KMS-11 (cell line): ENCODE measurements at regions not wholly inside any gene's neighbourhood (a gene's known extent, or its start where the extent isn't known, plus 50 kb on each side); places are given as distances from the start of the nearest gene placed in this dataset.

Experiments used
- H2AFZ ChIP-seq: fragments of 200-600 bp; sonication (generic); 2 replicates; pipeline ENCODE4 v1.6.1; 2016; ENCODE audit warnings: antibody characterized with exemption, mixed run types, low read depth
- H3K27ac ChIP-seq: fragments of 200-600 bp; sonication (generic); 2 replicates; pipeline ENCODE4 v1.6.1; 2016; ENCODE audit warnings: mild to moderate bottlenecking, mixed run types
- H3K27me3 ChIP-seq: fragments of 200-600 bp; sonication (generic); 2 replicates; pipeline ENCODE4 v1.6.1; 2017; ENCODE audit warnings: mild to moderate bottlenecking, low read depth, mixed run types, moderate library complexity; ENCODE audit not compliant: insufficient read depth
- H3K36me3 ChIP-seq: fragments of 200-600 bp; sonication (generic); 2 replicates; pipeline ENCODE4 v1.6.1; 2017; ENCODE audit warnings: mild to moderate bottlenecking, mixed run types; ENCODE audit not compliant: insufficient read depth
- H3K4me1 ChIP-seq: fragments of 200-600 bp; sonication (generic); 2 replicates; pipeline ENCODE4 v1.6.1; 2016; ENCODE audit warnings: mild to moderate bottlenecking, low read depth, mixed run types; ENCODE audit not compliant: poor library complexity, severe bottlenecking
- H3K4me2 ChIP-seq: fragments of 200-600 bp; sonication (generic); 2 replicates; pipeline ENCODE4 v1.7.0; 2016; ENCODE audit warnings: mild to moderate bottlenecking, mixed run types
- H3K4me3 ChIP-seq: fragments of 200-600 bp; sonication (generic); IDR thresholded peaks from 2 replicates; pipeline ENCODE4 v1.6.1; 2017; ENCODE audit warnings: low read depth, low read length, mixed read lengths; ENCODE audit not compliant: insufficient read depth
- H3K79me2 ChIP-seq: fragments of 200-600 bp; sonication (generic); 2 replicates; pipeline ENCODE4 v1.6.1; 2016; ENCODE audit warnings: low read depth, mixed run types; ENCODE audit not compliant: insufficient read depth
- H3K9ac ChIP-seq: fragments of 200-600 bp; sonication (generic); 2 replicates; pipeline ENCODE4 v1.6.1; 2016; ENCODE audit warnings: mild to moderate bottlenecking, mixed run types
- H4K20me1 ChIP-seq: fragments of 200-600 bp; sonication (generic); 2 replicates; pipeline ENCODE4 v1.6.1; 2016; ENCODE audit warnings: mild to moderate bottlenecking, mixed run types; ENCODE audit not compliant: insufficient read depth
- CTCF ChIP-seq: fragments of 200-600 bp; sonication (generic); conservative IDR thresholded peaks from 2 replicates; pipeline ENCODE4 v1.6.1; 2017; ENCODE audit warnings: low read depth, mild to moderate bottlenecking, antibody characterized with exemption, low read length, moderate library complexity, mixed read lengths

- Histone ChIP-seq H3K27me3 (no peaks in the 10 kb centered on the region), H2AFZ (no peak overlapping the region), H3K9ac (no peak overlapping the region), H3K4me1 (no peaks in the 10 kb centered on the region), H3K4me3 (no peak overlapping the region), H3K27ac (no peak overlapping the region), H4K20me1 (no peaks in the 10 kb centered on the region), H3K36me3 (no peaks in the 10 kb centered on the region), H3K79me2 (no peaks in the 10 kb centered on the region), H3K4me2 (no peak overlapping the region)
- TF ChIP-seq CTCF: no peak
Measured at GRCh38 chr12:30416631-30417030, 279.0 kb downstream of the IPO8 start.

- no peak overlapping the region for H3K4me3 ChIP-seq
Measured at GRCh38 chr12:30415777-30416176, 279.9 kb downstream of the IPO8 start.

GRCh38 chr12:30414507-30414906 lies 281.2 kb downstream of the IPO8 start:
- Histone ChIP-seq H2AFZ (no peak overlapping the region), H3K27me3 (no peaks in the 10 kb centered on the region), H3K4me2 (no peak overlapping the region), H3K79me2 (no peaks in the 10 kb centered on the region), H3K4me1 (no peaks in the 10 kb centered on the region), H3K27ac (no peak overlapping the region), H3K9ac (no peak overlapping the region), H3K36me3 (no peaks in the 10 kb centered on the region), H4K20me1 (no peaks in the 10 kb centered on the region), H3K4me3 (no peak overlapping the region)
- TF ChIP-seq CTCF: no peak

More at GRCh38 chr12:30415777-30416176, 279.9 kb downstream of the IPO8 start:
- no peaks in the 10 kb centered on the region for H4K20me1 ChIP-seq
- no peak for TF ChIP-seq CTCF
- H2AFZ ChIP-seq: no peak overlapping the region
- no peak overlapping the region for H3K4me2 ChIP-seq
- no peaks in the 10 kb centered on the region for H3K79me2 ChIP-seq
- H3K4me1 ChIP-seq: no peaks in the 10 kb centered on the region
- H3K27ac ChIP-seq: no peak overlapping the region
- no peaks in the 10 kb centered on the region for H3K36me3 ChIP-seq
- H3K9ac ChIP-seq: no peak overlapping the region
- no peaks in the 10 kb centered on the region for H3K27me3 ChIP-seq

- Histone ChIP-seq H3K9ac (no peak overlapping the region), H3K27me3 (no peaks in the 10 kb centered on the region), H3K4me1 (no peaks in the 10 kb centered on the region), H2AFZ (no peak overlapping the region), H3K27ac (no peak overlapping the region), H4K20me1 (no peaks in the 10 kb centered on the region), H3K4me3 (no peak overlapping the region), H3K79me2 (no peaks in the 10 kb centered on the region), H3K36me3 (no peaks in the 10 kb centered on the region), H3K4me2 (no peak overlapping the region)
- TF ChIP-seq CTCF: no peak
Measured at GRCh38 chr12:30400349-30400748, 295.3 kb downstream of the IPO8 start.
